Body of pancreas (tissue), 4 donors: ENCODE measurements at regions not wholly inside any gene's neighbourhood (a gene's known extent, or its start where the extent isn't known, plus 50 kb on each side); places are given as distances from the start of the nearest gene placed in this dataset.

Source experiments
- CTCF ChIP-seq, 7 experiments: fragments of 450-650 bp in 4 of 7; fragments of 200-600 bp in 3 of 7; sonication (generic) in 3 of 7; IDR thresholded peaks; one replicate each; pipeline ENCODE4 v1.5.1; 2016 to 2019; ENCODE audit warnings: antibody characterized with exemption in 7 of 7
- POLR2A ChIP-seq, 3 donors: fragments of 450-650 bp; IDR thresholded peaks; one replicate each; pipeline ENCODE4 v1.6.1; 2016; ENCODE audit warnings: antibody characterized with exemption in 3 of 3, mild to moderate bottlenecking in 2 of 3

DNA sequence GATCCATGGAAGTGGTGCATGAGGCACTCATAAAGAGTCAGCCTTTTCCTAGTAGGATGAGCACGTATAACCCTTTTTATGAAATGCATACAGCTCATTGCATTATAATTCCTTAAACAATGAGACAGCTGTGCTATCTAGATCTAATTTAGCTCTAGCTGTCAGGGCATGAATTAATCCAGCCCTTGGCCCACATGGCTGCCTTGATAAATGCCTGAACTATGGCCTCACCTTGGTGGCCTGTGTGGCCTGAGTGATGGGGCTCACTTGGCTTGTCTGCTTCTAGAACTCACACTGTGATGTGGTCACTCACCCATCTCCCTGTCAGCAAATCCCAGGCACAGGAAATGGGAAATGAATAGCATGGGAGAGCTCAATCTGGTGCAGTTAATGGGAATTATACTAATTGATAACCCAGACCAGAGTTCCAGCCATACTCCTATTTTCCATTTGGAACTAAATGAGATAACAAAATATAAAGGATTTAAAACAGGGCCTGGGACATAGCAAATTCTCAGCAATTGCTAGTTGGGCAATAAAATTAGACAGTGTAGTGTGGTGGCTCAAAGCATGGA, 153.6 kb downstream of the HS3ST2 start:
- TF ChIP-seq CTCF (IDR thresholded peaks at IDR 0.05) = no peak
- TF ChIP-seq POLR2A (IDR thresholded peaks at IDR 0.05) = no peak
